ENCODE measurements at regions not wholly inside any gene's neighbourhood (a gene's known extent, or its start where the extent isn't known, plus 50 kb on each side); places are given as distances from the start of the nearest gene placed in this dataset.

GRCh38 chr4:137703195-137703594, 170.9 kb upstream of the PCDH18 start:
- TF ChIP-seq RAD21 (IDR thresholded peaks at IDR 0.05) (peak in 1 of 2 donors; percentile 20), GABPA (IDR thresholded peaks at IDR 0.05 in 1 of 2, conservative IDR thresholded peaks at IDR 0.05 in 1 of 2) (no peak)
- no peaks in the 10 kb centered on the region for H3K36me3 ChIP-seq (ENCODE audit: control insufficient read depth in 4 of 4, insufficient read depth in 3 of 4, low read depth in 1 of 4, low read length in 3 of 4)
- no peak overlapping the region for H3K9ac ChIP-seq (ENCODE audit: low read depth in 1 of 2, low read length in 2 of 2)
- no peak for DNase-seq (ENCODE audit: low spot score)
- no peak overlapping the region for H3K4me3 ChIP-seq (ENCODE audit: low read depth in 1 of 3, low read length in 3 of 3)
- no peaks in the 10 kb centered on the region for H3K4me1 ChIP-seq (ENCODE audit: control insufficient read depth in 4 of 4, insufficient read depth in 4 of 4, low read length in 3 of 4)
- H3K27me3 ChIP-seq (ENCODE audit: control insufficient read depth in 4 of 4, insufficient read depth in 4 of 4, low read length in 3 of 4): no peaks in the 10 kb centered on the region
- peaks cover 0 to 6% (median 2%) of the 10 kb centered on the region in 4 donors for H3K9me3 ChIP-seq (ENCODE audit: control insufficient read depth in 4 of 4, low read length in 3 of 4)
- H3K27ac ChIP-seq (ENCODE audit: low read depth in 1 of 2, low read length in 2 of 2): no peak overlapping the region

- H3K4me1 ChIP-seq (ENCODE audit: control insufficient read depth in 4 of 4, insufficient read depth in 4 of 4, low read length in 3 of 4): no peaks in the 10 kb centered on the region
- H3K9ac ChIP-seq (ENCODE audit: low read depth in 1 of 2, low read length in 2 of 2): no peak overlapping the region
- no peak overlapping the region for H3K4me3 ChIP-seq (ENCODE audit: low read depth in 1 of 3, low read length in 3 of 3)
- no peak for DNase-seq (ENCODE audit: low spot score)
- H3K27ac ChIP-seq (ENCODE audit: low read depth in 1 of 2, low read length in 2 of 2): no peak overlapping the region
- no peaks in the 10 kb centered on the region for H3K27me3 ChIP-seq (ENCODE audit: control insufficient read depth in 4 of 4, insufficient read depth in 4 of 4, low read length in 3 of 4)
- 51% methylated on average over 2 of the region's 2 CpGs for WGBS
- H3K9me3 ChIP-seq (ENCODE audit: control insufficient read depth in 4 of 4, low read length in 3 of 4): peaks cover 0 to 6% (median 2%) of the 10 kb centered on the region in 4 donors
- TF ChIP-seq ZBTB33 (IDR thresholded peaks at IDR 0.05): no peak
- TF ChIP-seq MAX (IDR thresholded peaks at IDR 0.05): no peak
- TF ChIP-seq SP1 (IDR thresholded peaks at IDR 0.05): no peak
- TF ChIP-seq REST (IDR thresholded peaks at IDR 0.05): no peak
- no peak for TF ChIP-seq YY1 (IDR thresholded peaks at IDR 0.05)
- no peak for TF ChIP-seq FOXA1 (IDR thresholded peaks at IDR 0.05)
- no peak for TF ChIP-seq JUND (IDR thresholded peaks at IDR 0.05)
- TF ChIP-seq RXRA (IDR thresholded peaks at IDR 0.05): no peak
- TF ChIP-seq NR2F2 (IDR thresholded peaks at IDR 0.05): no peak
- TF ChIP-seq FOXA2 (IDR thresholded peaks at IDR 0.05): no peak
- no peak for TF ChIP-seq RAD21 (IDR thresholded peaks at IDR 0.05)
- no peak for TF ChIP-seq EGR1 (IDR thresholded peaks at IDR 0.05; ENCODE audit: low read depth in 2 of 2)
- TF ChIP-seq HNF4G (IDR thresholded peaks at IDR 0.05): no peak
- TF ChIP-seq ATF3 (IDR thresholded peaks at IDR 0.05): no peak
- no peak for TF ChIP-seq HNF4A (conservative IDR thresholded peaks at IDR 0.05)
- no peak for TF ChIP-seq CTCF (IDR thresholded peaks at IDR 0.05; ENCODE audit: low read depth, low read length, missing input control)
- no peak for TF ChIP-seq TAF1 (conservative IDR thresholded peaks at IDR 0.05)
- H3K36me3 ChIP-seq (ENCODE audit: control insufficient read depth in 4 of 4, insufficient read depth in 3 of 4, low read depth in 1 of 4, low read length in 3 of 4): no peaks in the 10 kb centered on the region
Observed at GRCh38 chr4:137702512-137702911, 170.2 kb upstream of the PCDH18 start.

Measured in liver (tissue), 8 donors.